Body of pancreas (tissue), 4 donors: ENCODE measurements at regions not wholly inside any gene's neighbourhood (a gene's known extent, or its start where the extent isn't known, plus 50 kb on each side); places are given as distances from the start of the nearest gene placed in this dataset.
"Not testable (repeated sequence)": the region's sequence is repeated elsewhere in the genome, so short reads cannot be mapped to it uniquely, and the experiment has no call there.

ENCODE experiments used
- ATAC-seq: fragments of 150-250 bp; one replicate; pipeline ENCODE4 v1.9.1; 2016
- DNase-seq, 4 donors: peaks; one replicate each; pipeline ENCODE4 v3.0.0-alpha.2; 2019
- H3K27ac ChIP-seq, 4 donors: fragments of 200-600 bp; sonication (generic); 1 replicate in 3 of 4; 2 replicates in 1 of 4; pipeline versions ENCODE4 v1.5.1 to v1.6.1; 2016 to 2019; ENCODE audit warnings: mild to moderate bottlenecking in 1 of 4, mixed read lengths in 1 of 4, moderate library complexity in 1 of 4
- H3K27me3 ChIP-seq, 2 donors: fragments of 200-600 bp; sonication (generic); one replicate each; pipeline ENCODE4 v1.6.0; 2016; ENCODE audit warnings: mild to moderate bottlenecking in 1 of 2
- H3K36me3 ChIP-seq, 2 donors: fragments of 200-600 bp; sonication (generic); replicated peaks in 1 of 2; 2 replicates each; pipeline ENCODE4 v1.5.1; 2016; ENCODE audit warnings: low read depth in 2 of 2; ENCODE audit not compliant: insufficient read depth in 1 of 2
- H3K4me1 ChIP-seq: fragments of 200-600 bp; sonication (generic); one replicate; pipeline ENCODE4 v1.6.0; 2016
- H3K4me3 ChIP-seq, 2 donors: fragments of 200-600 bp; sonication (generic); 1 replicate in 1 of 2; 2 replicates in 1 of 2; pipeline ENCODE4 v1.5.1; 2016 to 2019
- H3K9me3 ChIP-seq, 3 donors: fragments of 200-600 bp; sonication (generic); 1 replicate in 2 of 3; 2 replicates in 1 of 3; pipeline ENCODE4 v1.5.1; 2016
- POLR2A ChIP-seq, 3 donors: fragments of 450-650 bp; IDR thresholded peaks; one replicate each; pipeline ENCODE4 v1.6.1; 2016; ENCODE audit warnings: antibody characterized with exemption in 3 of 3, mild to moderate bottlenecking in 2 of 3
- WGBS, 2 donors: methylation state at CpG; one replicate each; pipeline ENCODE4 v1.1.5; 2017; 5-methylcytosine and 5-hydroxymethylcytosine counted together
- intact Hi-C: fragments of 100-400 bp; cut with DNase I; formaldehyde crosslinking; loops from one replicate; pipeline ENCODE4 v1.15.1; 2023
- TF ChIP-seq, protein P1 (sequence below), 7 experiments: fragments of 450-650 bp in 4 of 7; fragments of 200-600 bp in 3 of 7; sonication (generic) in 3 of 7; IDR thresholded peaks; one replicate each; pipeline ENCODE4 v1.5.1; 2016 to 2019; ENCODE audit warnings: antibody characterized with exemption in 7 of 7

DNA sequence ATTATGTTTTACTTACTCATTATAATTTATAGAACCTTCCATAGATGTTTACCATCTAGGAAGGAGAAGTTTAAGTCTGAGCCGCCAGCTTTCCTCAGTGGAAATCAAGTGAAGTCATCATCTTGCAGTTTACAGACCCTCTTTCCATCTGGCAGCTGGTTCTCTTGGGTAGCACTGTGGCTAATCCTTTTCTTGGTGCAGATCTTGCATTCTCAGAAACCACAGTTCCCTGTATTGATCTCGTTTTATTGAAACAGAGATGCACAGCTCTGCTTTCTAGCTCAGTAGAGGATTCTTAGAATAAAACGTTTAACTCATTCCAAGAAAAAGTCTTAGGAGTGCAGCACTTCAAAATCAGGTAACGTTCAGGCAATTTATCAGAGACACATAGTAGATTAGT, 1154.7 kb downstream of the FOXD4L5 start:
- H3K9me3 ChIP-seq, intact Hi-C loops, H3K36me3 ChIP-seq, DNase-seq, H3K4me1 ChIP-seq, H3K27me3 ChIP-seq, H3K27ac ChIP-seq, ATAC-seq, H3K4me3 ChIP-seq: not testable (repeated sequence)
- WGBS, 2 donors: 13% methylated on average over 4 of the region's 4 CpGs

DNA sequence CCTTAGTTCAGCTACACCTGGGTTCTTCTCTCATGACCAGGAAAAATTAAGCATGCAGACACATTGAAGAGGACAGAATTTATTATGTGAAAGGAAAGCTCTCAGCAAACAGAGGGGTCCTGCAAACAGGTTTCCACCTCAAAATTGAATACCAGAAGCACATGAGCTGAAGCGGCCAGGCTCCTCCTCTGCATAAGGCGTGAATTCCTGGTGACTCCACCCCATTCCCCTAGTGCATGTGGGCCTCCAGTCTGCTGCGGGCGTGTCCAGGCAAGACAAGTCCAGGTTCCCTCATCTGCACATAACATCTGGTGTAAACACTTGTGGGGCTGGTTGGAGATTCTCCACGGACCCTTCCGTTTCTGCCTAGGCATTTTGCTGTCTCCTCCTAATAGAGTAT, 1156.4 kb downstream of the FOXD4L5 start:
- H3K27me3 ChIP-seq: no peaks in the 10 kb centered on the region
- H3K4me1 ChIP-seq: no peaks in the 10 kb centered on the region
- ATAC-seq (no peak), DNase-seq (no peak)
- H3K36me3 ChIP-seq: no peaks in the 10 kb centered on the region
- no peaks in the 10 kb centered on the region for H3K9me3 ChIP-seq
- intact Hi-C loops: no loop called here
- WGBS, 2 donors: 65 to 70% methylated on average over 6 of the region's 6 CpGs
- H3K4me3 ChIP-seq: no peak overlapping the region
- H3K27ac ChIP-seq: no peak overlapping the region
- TF ChIP-seq POLR2A (IDR thresholded peaks at IDR 0.05): no peak
- TF ChIP-seq, protein P1, sequence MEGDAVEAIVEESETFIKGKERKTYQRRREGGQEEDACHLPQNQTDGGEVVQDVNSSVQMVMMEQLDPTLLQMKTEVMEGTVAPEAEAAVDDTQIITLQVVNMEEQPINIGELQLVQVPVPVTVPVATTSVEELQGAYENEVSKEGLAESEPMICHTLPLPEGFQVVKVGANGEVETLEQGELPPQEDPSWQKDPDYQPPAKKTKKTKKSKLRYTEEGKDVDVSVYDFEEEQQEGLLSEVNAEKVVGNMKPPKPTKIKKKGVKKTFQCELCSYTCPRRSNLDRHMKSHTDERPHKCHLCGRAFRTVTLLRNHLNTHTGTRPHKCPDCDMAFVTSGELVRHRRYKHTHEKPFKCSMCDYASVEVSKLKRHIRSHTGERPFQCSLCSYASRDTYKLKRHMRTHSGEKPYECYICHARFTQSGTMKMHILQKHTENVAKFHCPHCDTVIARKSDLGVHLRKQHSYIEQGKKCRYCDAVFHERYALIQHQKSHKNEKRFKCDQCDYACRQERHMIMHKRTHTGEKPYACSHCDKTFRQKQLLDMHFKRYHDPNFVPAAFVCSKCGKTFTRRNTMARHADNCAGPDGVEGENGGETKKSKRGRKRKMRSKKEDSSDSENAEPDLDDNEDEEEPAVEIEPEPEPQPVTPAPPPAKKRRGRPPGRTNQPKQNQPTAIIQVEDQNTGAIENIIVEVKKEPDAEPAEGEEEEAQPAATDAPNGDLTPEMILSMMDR (IDR thresholded peaks at IDR 0.05): no peak

DNA sequence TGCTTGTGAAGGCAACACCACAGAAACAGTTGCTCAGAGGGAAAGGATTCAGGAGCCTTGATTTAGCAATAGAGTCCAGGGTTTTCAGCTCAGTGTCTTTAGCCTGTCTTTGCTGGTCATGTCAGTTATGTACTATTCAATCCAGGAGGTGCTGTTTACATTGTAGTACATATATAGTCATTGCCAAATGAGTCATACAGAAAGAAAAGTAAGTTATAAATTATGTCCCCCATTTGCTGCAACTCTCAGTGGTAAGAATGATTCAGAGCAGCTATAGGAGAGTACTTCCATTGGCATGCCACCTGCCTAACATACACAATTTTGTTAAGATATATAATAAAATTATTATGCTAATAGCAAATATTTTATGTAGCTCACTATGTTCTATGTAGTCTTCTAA, 1163.4 kb downstream of the FOXD4L5 start:
- intact Hi-C loops, H3K9me3 ChIP-seq, H3K4me3 ChIP-seq, H3K36me3 ChIP-seq, H3K27ac ChIP-seq, H3K27me3 ChIP-seq, ATAC-seq, DNase-seq, H3K4me1 ChIP-seq: not testable (repeated sequence)

DNA sequence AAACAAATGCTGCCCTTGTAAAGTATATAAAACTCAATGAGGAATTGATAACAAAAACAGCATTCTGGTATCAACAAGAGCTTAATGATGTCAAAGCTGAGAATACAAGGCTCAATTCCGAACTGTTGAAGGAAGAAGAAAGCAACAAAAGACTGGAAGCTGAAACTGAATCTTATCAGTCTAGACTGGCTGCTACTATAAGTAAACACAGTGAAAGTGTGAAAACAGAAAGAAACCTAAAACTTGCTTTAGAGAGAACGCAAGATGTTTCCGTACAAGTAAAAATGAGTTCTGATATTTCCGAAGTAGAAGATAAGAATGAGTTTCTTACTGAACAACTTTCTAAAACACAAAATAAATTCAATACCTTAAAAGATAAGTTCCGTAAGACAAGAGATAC, 1167.7 kb downstream of the FOXD4L5 start:
- H3K27ac ChIP-seq, ATAC-seq, intact Hi-C loops, H3K27me3 ChIP-seq, H3K4me3 ChIP-seq, DNase-seq, H3K9me3 ChIP-seq, H3K36me3 ChIP-seq, H3K4me1 ChIP-seq: not testable (repeated sequence)
- WGBS, 2 donors: 49 to 62% methylated on average over 5 of the region's 5 CpGs

DNA sequence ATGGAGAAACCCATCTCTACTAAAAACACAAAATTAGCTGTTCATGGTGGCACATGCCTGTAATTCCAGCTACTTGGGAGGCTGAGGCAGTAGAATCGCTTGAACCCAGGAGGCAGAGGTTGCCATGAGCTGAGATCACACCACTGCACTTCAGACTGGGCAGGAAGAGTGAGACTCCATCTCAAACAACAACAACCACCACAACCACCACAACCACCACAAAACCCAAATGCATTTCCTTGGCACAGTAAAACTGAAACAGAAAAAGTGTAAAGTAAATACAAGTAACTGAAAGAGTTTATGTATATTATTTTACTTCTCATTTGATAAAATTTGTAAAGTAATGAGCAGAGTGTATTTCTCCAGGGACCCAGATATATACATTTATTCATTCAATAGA, 1177.1 kb downstream of the FOXD4L5 start:
- H3K36me3 ChIP-seq, H3K4me1 ChIP-seq, ATAC-seq, intact Hi-C loops, H3K4me3 ChIP-seq, H3K27me3 ChIP-seq, H3K9me3 ChIP-seq, DNase-seq, H3K27ac ChIP-seq: not testable (repeated sequence)
- 21% methylated on average over 1 of the region's 1 CpG; no CpG with 5 or more reads in 1 of the 2 donors for WGBS, 2 donors

DNA sequence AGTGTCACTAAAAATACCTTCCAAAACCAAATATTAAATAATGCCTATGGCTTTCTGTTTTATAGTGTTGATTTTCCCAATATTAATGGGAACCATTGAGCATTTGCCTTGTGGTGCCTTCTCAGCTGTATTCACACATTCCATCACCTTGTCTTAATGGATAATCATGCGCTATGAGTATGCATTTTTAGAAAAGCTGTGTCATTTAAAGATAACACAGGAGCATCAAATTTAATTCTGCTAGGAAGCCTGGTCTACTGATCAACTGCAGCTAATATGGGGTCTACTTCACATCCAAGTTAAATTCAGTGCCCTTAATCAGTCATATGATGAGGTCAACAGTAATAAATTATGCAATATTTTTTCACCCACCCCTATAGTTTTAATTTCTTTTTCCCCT, 1177.8 kb downstream of the FOXD4L5 start:
- DNase-seq, H3K27ac ChIP-seq, H3K27me3 ChIP-seq, H3K4me3 ChIP-seq, ATAC-seq, H3K9me3 ChIP-seq, intact Hi-C loops, H3K36me3 ChIP-seq, H3K4me1 ChIP-seq: not testable (repeated sequence)
- 37 to 71% methylated on average over 1 of the region's 1 CpG for WGBS, 2 donors

DNA sequence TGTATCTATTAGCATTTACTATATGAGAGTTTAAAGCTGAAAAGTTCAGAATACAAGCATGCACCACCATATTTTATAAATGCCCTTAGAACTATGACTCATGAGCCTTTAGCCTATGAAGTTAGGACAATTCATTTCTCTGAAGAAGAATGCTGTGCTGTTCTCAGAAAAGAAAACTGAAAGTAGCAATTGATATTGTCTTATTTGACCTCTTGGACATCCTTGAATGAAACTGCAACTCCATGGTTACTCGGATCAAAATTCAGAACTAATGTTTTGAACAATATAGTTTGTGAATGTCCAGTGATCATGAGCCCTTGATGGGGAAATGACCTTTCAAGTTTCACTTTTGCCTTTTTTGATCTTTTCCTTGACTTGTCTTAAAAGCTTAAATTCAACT, 1179.8 kb downstream of the FOXD4L5 start:
- ATAC-seq, H3K27ac ChIP-seq, H3K36me3 ChIP-seq, DNase-seq, H3K4me1 ChIP-seq, H3K27me3 ChIP-seq, H3K4me3 ChIP-seq, H3K9me3 ChIP-seq, intact Hi-C loops: not testable (repeated sequence)
- WGBS, 2 donors: 20 to 46% methylated on average over 1 of the region's 1 CpG

DNA sequence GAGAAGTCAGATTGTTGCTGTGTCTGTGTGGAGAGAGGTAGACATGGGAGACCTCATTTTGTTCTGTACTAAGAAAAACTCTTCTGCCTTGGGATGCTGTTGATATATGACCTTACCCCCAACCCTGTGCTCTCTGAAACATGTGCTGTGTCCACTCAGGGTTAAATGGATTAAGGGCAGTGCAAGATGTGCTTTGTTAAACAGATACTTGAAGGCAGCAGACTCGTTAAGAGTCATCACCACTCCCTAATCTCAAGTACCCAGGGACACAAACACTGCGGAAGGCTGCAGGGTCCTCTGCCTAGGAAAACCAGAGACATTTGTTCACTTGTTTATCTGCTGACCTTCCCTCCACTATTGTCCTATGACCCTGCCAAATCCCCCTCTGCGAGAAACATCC, 1183.5 kb downstream of the FOXD4L5 start:
- H3K27ac ChIP-seq, H3K9me3 ChIP-seq, ATAC-seq, H3K4me3 ChIP-seq, DNase-seq, H3K4me1 ChIP-seq, intact Hi-C loops, H3K36me3 ChIP-seq, H3K27me3 ChIP-seq: not testable (repeated sequence)
- WGBS, 2 donors: 48 to 54% methylated on average over 3 of the region's 3 CpGs

DNA sequence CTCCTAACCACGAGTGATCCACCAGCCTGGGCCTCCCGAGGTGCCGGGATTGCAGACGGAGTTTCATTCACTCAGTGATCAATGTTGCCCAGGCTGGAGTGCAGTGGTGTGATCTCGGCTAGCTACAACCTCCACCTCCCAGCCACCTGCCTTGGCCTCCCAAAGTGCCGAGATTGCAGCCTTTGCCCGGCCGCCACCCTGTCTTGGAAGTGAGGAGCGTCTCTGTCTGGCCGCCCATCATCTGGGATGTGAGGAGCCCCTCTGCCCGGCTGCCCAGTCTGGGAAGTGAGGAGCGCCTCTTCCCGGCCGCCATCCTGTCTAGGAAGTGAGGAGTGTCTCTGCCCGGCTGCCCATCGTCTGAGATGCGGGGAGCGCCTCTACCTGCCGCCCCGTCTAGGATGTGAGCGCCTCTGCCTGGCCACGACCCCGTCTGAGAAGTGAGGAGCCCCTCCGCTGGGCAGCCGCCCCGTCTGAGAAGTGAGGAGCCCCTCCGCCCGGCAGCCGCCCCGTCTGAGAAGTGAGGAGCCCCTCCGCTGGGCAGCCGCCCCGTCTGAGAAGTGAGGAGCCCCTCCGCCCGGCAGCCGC, 1184.3 kb downstream of the FOXD4L5 start:
- H3K27me3 ChIP-seq, H3K9me3 ChIP-seq, H3K36me3 ChIP-seq, ATAC-seq, H3K4me1 ChIP-seq, H3K4me3 ChIP-seq, intact Hi-C loops, DNase-seq, H3K27ac ChIP-seq: not testable (repeated sequence)
- 76 to 81% methylated on average over 8 to 24 of the region's 36 CpGs for WGBS, 2 donors

DNA sequence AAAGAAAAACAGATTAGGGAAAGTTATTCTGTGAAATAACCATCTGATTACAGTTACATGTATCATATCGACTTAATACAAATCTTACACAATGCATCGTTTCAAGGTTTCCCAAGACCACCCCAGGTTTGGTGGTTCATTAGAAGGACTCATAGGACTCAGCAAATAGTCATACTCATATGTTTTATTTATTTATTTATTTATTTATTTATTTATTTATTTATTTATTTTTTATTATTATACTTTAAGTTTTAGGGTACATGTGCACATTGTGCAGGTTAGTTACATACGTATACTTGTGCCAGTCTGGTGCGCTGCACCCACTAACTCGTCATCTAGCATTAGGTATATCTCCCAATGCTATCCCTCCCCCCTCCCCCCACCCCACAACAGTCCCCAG, 1199.0 kb downstream of the FOXD4L5 start:
- DNase-seq, H3K27me3 ChIP-seq, H3K4me3 ChIP-seq, H3K27ac ChIP-seq, H3K36me3 ChIP-seq, intact Hi-C loops, ATAC-seq, H3K9me3 ChIP-seq, H3K4me1 ChIP-seq: not testable (repeated sequence)
- 65 to 73% methylated on average over 5 of the region's 5 CpGs for WGBS, 2 donors

DNA sequence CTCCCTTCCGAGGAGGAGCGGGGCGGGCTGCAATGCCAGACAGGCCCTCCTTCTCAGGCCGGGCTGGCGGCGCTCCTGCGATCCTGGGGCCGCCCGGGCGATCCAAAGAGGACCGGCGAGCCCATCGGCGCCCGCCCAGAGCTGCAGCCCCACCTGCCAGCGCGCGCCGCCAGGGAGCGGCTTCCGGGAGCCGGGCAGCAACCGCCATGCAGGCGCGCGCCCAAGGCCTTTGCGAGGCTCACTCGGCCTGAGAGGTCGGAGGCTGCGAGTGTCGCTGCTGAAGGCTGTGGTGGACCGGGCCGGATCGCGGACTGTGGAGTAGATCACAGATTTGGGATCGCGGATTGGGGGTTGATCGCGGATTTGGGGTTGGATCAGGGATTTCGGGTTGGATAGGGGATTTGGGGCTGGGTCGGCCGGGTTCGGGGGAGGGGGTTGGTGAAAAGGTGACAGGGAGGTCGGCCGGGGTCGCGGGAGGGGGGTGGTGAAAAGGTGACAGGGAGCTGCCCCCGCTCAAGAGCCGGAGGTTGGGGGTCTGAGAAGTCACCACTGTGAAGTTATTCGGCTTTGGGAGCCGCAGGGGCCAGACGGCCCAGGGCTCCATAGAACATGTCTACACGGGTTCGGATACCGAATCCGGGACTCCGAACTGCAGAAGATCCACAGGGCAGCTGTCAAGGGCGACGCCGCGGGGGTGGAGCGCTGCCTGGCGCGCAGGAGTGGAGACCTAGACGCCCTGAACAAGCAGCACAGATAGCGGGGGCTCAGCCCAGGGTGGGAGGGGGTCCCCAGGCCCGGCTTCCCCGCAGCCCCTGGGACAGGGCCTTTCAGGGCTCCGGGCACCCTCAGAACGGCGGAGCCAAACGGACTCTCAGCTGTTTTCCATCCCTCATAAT, 1213.4 kb downstream of the FOXD4L5 start:
- ATAC-seq, H3K27me3 ChIP-seq, H3K4me3 ChIP-seq, H3K36me3 ChIP-seq, DNase-seq, H3K27ac ChIP-seq, H3K9me3 ChIP-seq, H3K4me1 ChIP-seq, intact Hi-C loops: not testable (repeated sequence)
- WGBS, 2 donors: 55 to 66% methylated on average over 28 to 70 of the region's 72 CpGs
